Thyroid gland (tissue), 4 donors: ENCODE measurements at regions not wholly inside any gene's neighbourhood (a gene's known extent, or its start where the extent isn't known, plus 50 kb on each side); places are given as distances from the start of the nearest gene placed in this dataset.

Source experiments
- DNase-seq, 2 donors: peaks; one replicate each; pipeline ENCODE4 v3.0.0-alpha.2; 2019
- H3K27ac ChIP-seq, 3 donors: fragments of 200-600 bp; sonication (generic); 1 replicate in 2 of 3; 2 replicates in 1 of 3; pipeline ENCODE4 v1.5.1; 2016 to 2019; ENCODE audit warnings: mild to moderate bottlenecking in 1 of 3, moderate library complexity in 1 of 3
- H3K27me3 ChIP-seq: fragments of 200-600 bp; sonication (generic); one replicate; pipeline ENCODE4 v1.5.1; 2019
- H3K36me3 ChIP-seq, 2 donors: fragments of 200-600 bp; sonication (generic); one replicate each; pipeline ENCODE4 v1.5.1; 2016 to 2019
- H3K4me1 ChIP-seq, 2 donors: fragments of 200-600 bp; sonication (generic); one replicate each; pipeline ENCODE4 v1.5.1; 2017 to 2019
- H3K4me3 ChIP-seq, 3 donors: fragments of 200-600 bp; sonication (generic); replicated peaks in 1 of 3; 1 replicate in 2 of 3; 2 replicates in 1 of 3; pipeline ENCODE4 v1.5.1; 2016; ENCODE audit warnings: mild to moderate bottlenecking in 1 of 3
- H3K9me3 ChIP-seq: fragments of 200-600 bp; sonication (generic); one replicate; pipeline ENCODE4 v1.5.1; 2017
- CTCF ChIP-seq, 6 experiments: fragments of 200-600 bp in 3 of 6; fragments of 450-650 bp in 3 of 6; sonication (generic) in 3 of 6; IDR thresholded peaks; one replicate each; pipeline ENCODE4 v1.5.1; 2016 to 2019; ENCODE audit warnings: antibody characterized with exemption in 6 of 6, mild to moderate bottlenecking in 2 of 6, inconsistent platforms in 1 of 6, moderate library complexity in 1 of 6
- POLR2A ChIP-seq, 2 donors: fragments of 450-650 bp; IDR thresholded peaks; one replicate each; pipeline ENCODE4 v1.6.1; 2017; ENCODE audit warnings: antibody characterized with exemption in 2 of 2, mild to moderate bottlenecking in 2 of 2, moderate library complexity in 1 of 2
- WGBS, 2 donors: methylation state at CpG; one replicate each; pipeline ENCODE4 v1.1.5; 2017; 5-methylcytosine and 5-hydroxymethylcytosine counted together
- intact Hi-C: fragments of 100-400 bp; cut with DNase I; formaldehyde crosslinking; loops from one replicate; pipeline ENCODE4 v1.15.1; 2023

- intact Hi-C loops = no loop called here
- 96 to 97% methylated on average over 3 of the region's 3 CpGs for WGBS, 2 donors
- no peaks in the 10 kb centered on the region for H3K27me3 ChIP-seq
- H3K36me3 ChIP-seq = no peaks in the 10 kb centered on the region
- no peak overlapping the region for H3K4me3 ChIP-seq
- no peaks in the 10 kb centered on the region for H3K4me1 ChIP-seq
- no peak for TF ChIP-seq POLR2A (IDR thresholded peaks at IDR 0.05)
- TF ChIP-seq CTCF (IDR thresholded peaks at IDR 0.05) = no peak
- no peak overlapping the region for H3K27ac ChIP-seq
- no peak for DNase-seq
- H3K9me3 ChIP-seq = no peaks in the 10 kb centered on the region
Measured at GRCh38 chr4:138773321-138773720, 242.3 kb upstream of the NOCT start.

GRCh38 chr4:138772366-138772765 lies 243.2 kb upstream of the NOCT start:
- TF ChIP-seq POLR2A (IDR thresholded peaks at IDR 0.05) (no peak), CTCF (IDR thresholded peaks at IDR 0.05) (no peak)
- H3K9me3 ChIP-seq = no peaks in the 10 kb centered on the region
- H3K36me3 ChIP-seq = no peaks in the 10 kb centered on the region
- H3K27me3 ChIP-seq = no peaks in the 10 kb centered on the region
- no peak overlapping the region for H3K27ac ChIP-seq
- no peak for DNase-seq
- no peak overlapping the region for H3K4me3 ChIP-seq
- intact Hi-C loops = no loop called here
- H3K4me1 ChIP-seq = no peaks in the 10 kb centered on the region

DNA sequence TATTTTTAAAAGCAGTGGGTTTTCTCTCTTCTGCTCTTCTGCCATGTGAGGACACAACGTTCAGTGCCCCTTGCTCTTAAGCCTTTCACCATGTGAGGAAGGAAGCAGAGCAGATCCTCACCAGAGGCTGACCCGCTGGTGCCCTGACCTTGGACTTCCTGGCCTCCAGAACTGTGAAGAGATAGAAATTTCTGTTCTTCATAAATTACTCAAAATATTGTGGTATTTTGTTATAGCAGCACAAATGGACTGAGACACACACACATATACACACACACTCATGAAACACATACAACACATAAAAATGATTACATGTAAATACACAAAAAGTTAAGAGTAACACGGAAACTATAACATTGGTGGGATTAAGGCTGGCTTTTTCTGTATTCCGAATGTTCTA lies 244.8 kb upstream of the NOCT start:
- intact Hi-C loops = no loop called here
- no peak overlapping the region for H3K27ac ChIP-seq
- no peaks in the 10 kb centered on the region for H3K9me3 ChIP-seq
- DNase-seq = no peak
- H3K27me3 ChIP-seq = no peaks in the 10 kb centered on the region
- H3K4me3 ChIP-seq = no peak overlapping the region
- H3K4me1 ChIP-seq = no peaks in the 10 kb centered on the region
- TF ChIP-seq CTCF (IDR thresholded peaks at IDR 0.05) (no peak), POLR2A (IDR thresholded peaks at IDR 0.05) (no peak)
- no peaks in the 10 kb centered on the region for H3K36me3 ChIP-seq
- WGBS, 2 donors = 82 to 83% methylated on average over 4 of the region's 4 CpGs

GRCh38 chr4:138766332-138766731 lies 249.2 kb upstream of the NOCT start:
- no peak overlapping the region for H3K27ac ChIP-seq
- WGBS, 2 donors = 92 to 95% methylated on average over 8 of the region's 8 CpGs
- intact Hi-C loops = no loop called here
- H3K4me3 ChIP-seq = no peak overlapping the region
- no peaks in the 10 kb centered on the region for H3K27me3 ChIP-seq
- no peaks in the 10 kb centered on the region for H3K36me3 ChIP-seq
- TF ChIP-seq POLR2A (IDR thresholded peaks at IDR 0.05) = no peak
- H3K9me3 ChIP-seq = no peaks in the 10 kb centered on the region
- no peak for DNase-seq
- H3K4me1 ChIP-seq = no peaks in the 10 kb centered on the region

GRCh38 chr4:138765442-138765841 lies 250.1 kb upstream of the NOCT start:
- no peak for TF ChIP-seq POLR2A (IDR thresholded peaks at IDR 0.05)
- TF ChIP-seq CTCF (IDR thresholded peaks at IDR 0.05) = no peak
- Histone ChIP-seq H3K27ac (no peak overlapping the region), H3K27me3 (no peaks in the 10 kb centered on the region), H3K4me1 (no peaks in the 10 kb centered on the region), H3K4me3 (no peak overlapping the region), H3K9me3 (no peaks in the 10 kb centered on the region), H3K36me3 (no peaks in the 10 kb centered on the region)
- no peak for DNase-seq
- intact Hi-C loops = no loop called here
- WGBS, 2 donors = 89 to 96% methylated on average over 3 of the region's 3 CpGs

- TF ChIP-seq POLR2A (IDR thresholded peaks at IDR 0.05) (no peak), CTCF (IDR thresholded peaks at IDR 0.05) (no peak)
- Histone ChIP-seq H3K27me3 (no peaks in the 10 kb centered on the region), H3K27ac (no peak overlapping the region), H3K36me3 (no peaks in the 10 kb centered on the region), H3K4me3 (no peak overlapping the region), H3K9me3 (no peaks in the 10 kb centered on the region), H3K4me1 (no peaks in the 10 kb centered on the region)
- 88 to 92% methylated on average over 1 of the region's 1 CpG for WGBS, 2 donors
- intact Hi-C loops = no loop called here
- DNase-seq = no peak
Measured at GRCh38 chr4:138761638-138762220, 253.9 kb upstream of the NOCT start.
